Transverse colon (tissue), 4 donors: ENCODE measurements at regions not wholly inside any gene's neighbourhood (a gene's known extent, or its start where the extent isn't known, plus 50 kb on each side); places are given as distances from the start of the nearest gene placed in this dataset.

Experiments used
- DNase-seq: peaks from one replicate; pipeline ENCODE4 v3.0.0-alpha.2; 2019
- H3K27ac ChIP-seq, 4 donors: fragments of 200-600 bp; sonication (generic); 2 replicates each; pipeline ENCODE4 v1.5.1; 2016 to 2018; ENCODE audit warnings: inconsistent platforms in 4 of 4
- H3K27me3 ChIP-seq: fragments of 200-600 bp; sonication (generic); 2 replicates; pipeline ENCODE4 v1.5.1; 2017; ENCODE audit warnings: inconsistent platforms
- H3K36me3 ChIP-seq, 4 donors: fragments of 200-600 bp; sonication (generic); 2 replicates each; pipeline ENCODE4 v1.5.1; 2017 to 2019; ENCODE audit warnings: inconsistent platforms in 4 of 4
- H3K4me1 ChIP-seq, 4 donors: fragments of 200-600 bp; sonication (generic); 2 replicates each; pipeline ENCODE4 v1.5.1; 2017 to 2020; ENCODE audit warnings: inconsistent platforms in 4 of 4
- H3K4me3 ChIP-seq, 4 donors: fragments of 200-600 bp; sonication (generic); 1 replicate in 1 of 4; 2 replicates in 3 of 4; pipeline versions ENCODE4 v1.5.1 to v1.6.1; 2017 to 2019; ENCODE audit warnings: inconsistent platforms in 4 of 4
- H3K9me3 ChIP-seq, 2 donors: fragments of 200-600 bp; sonication (generic); 2 replicates each; pipeline ENCODE4 v1.5.1; 2017 to 2019; ENCODE audit warnings: inconsistent platforms in 2 of 2
- CTCF ChIP-seq, 5 experiments: fragments of 200-600 bp in 3 of 5; fragments of 450-650 bp in 2 of 5; sonication (generic) in 3 of 5; IDR thresholded peaks; 1 replicate in 2 of 5; 2 replicates in 3 of 5; pipeline ENCODE4 v1.5.1; 2016 to 2017; ENCODE audit warnings: antibody characterized with exemption in 5 of 5, inconsistent platforms in 3 of 5, mild to moderate bottlenecking in 2 of 5, moderate library complexity in 1 of 5
- EP300 ChIP-seq: sonication (generic); formaldehyde crosslinking; IDR thresholded peaks from one replicate; pipeline ENCODE4 v1.6.1; 2017; ENCODE audit warnings: antibody characterized with exemption, low read depth
- POLR2A ChIP-seq: fragments of 450-650 bp; IDR thresholded peaks from one replicate; pipeline ENCODE4 v1.6.1; 2016; ENCODE audit warnings: antibody characterized with exemption, mild to moderate bottlenecking, moderate library complexity
- POLR2AphosphoS5 ChIP-seq, 3 donors: sonication (generic); formaldehyde crosslinking; IDR thresholded peaks; one replicate each; pipeline ENCODE4 v1.6.1; 2016; ENCODE audit warnings: antibody characterized with exemption in 3 of 3
- WGBS, 2 donors: methylation state at CpG; one replicate each; pipeline ENCODE4 v1.1.5; 2018; ENCODE audit warnings: low coverage in 1 of 2; 5-methylcytosine and 5-hydroxymethylcytosine counted together
- in situ Hi-C, 4 donors: fragments of 200-750 bp; cut with MboI; loops; one replicate each; pipeline versions ENCODE4 v1.15.0 to v1.15.1; 2017; ENCODE audit warnings: low sequenced_read_pairs in 3 of 4, low pct_ligation_motif_present in 1 of 4, low pct_unique_long_range_greater_than_20kb in 1 of 4
- intact Hi-C: fragments of 100-400 bp; cut with DNase I; formaldehyde crosslinking; loops from one replicate; pipeline ENCODE4 v1.15.1; 2023; ENCODE audit warnings: low total_unique reads

DNA sequence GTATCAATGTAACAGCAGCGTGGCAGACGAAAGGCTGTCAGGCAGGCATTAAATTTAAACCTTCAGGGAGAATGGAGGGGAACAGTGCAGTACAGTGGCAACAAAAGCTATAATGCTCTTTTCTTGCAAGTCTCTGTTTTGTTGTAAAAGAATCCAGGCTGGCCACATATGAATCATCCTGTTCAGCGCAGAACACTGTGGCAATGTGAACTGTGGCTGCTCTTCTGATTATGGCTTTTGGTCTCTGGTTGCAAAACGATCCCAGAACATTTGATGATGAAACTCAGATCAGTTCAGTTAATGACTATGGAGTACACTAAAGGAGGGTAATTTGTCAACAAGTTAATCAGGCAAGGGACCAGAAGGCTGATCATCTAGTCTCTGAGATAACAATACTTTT lies 219.7 kb upstream of the SGO1 start:
- no peaks in the 10 kb centered on the region for H3K9me3 ChIP-seq
- no peak overlapping the region for H3K27ac ChIP-seq
- H3K36me3 ChIP-seq = no peaks in the 10 kb centered on the region
- TF ChIP-seq CTCF (IDR thresholded peaks at IDR 0.05) (no peak), POLR2A (no peak), EP300 (no peak), POLR2AphosphoS5 (IDR thresholded peaks at IDR 0.05) (no peak)
- in situ Hi-C loops (no loop called here), intact Hi-C loops (no loop called here)
- no peak overlapping the region for H3K4me3 ChIP-seq
- no peaks in the 10 kb centered on the region for H3K4me1 ChIP-seq
- WGBS, 2 donors = 64 to 69% methylated on average over 3 to 4 of the region's 4 CpGs
- no peak for DNase-seq
- H3K27me3 ChIP-seq = no peaks in the 10 kb centered on the region

- no peak for DNase-seq
Measured at GRCh38 chr3:20405231-20405630, 219.2 kb upstream of the SGO1 start.

GRCh38 chr3:20404741-20405100 lies 218.7 kb upstream of the SGO1 start:
- in situ Hi-C loops (no loop called here), intact Hi-C loops (no loop called here)
- DNase-seq = no peak
- Histone ChIP-seq H3K36me3 (no peaks in the 10 kb centered on the region), H3K9me3 (no peaks in the 10 kb centered on the region), H3K27me3 (no peaks in the 10 kb centered on the region), H3K27ac (no peak overlapping the region), H3K4me3 (no peak overlapping the region), H3K4me1 (no peaks in the 10 kb centered on the region)
- TF ChIP-seq POLR2AphosphoS5 (IDR thresholded peaks at IDR 0.05) (no peak), POLR2A (no peak), EP300 (no peak), CTCF (IDR thresholded peaks at IDR 0.05) (no peak)

More at GRCh38 chr3:20405231-20405630, 219.2 kb upstream of the SGO1 start:
- intact Hi-C loops = no loop called here
- H3K27ac ChIP-seq = no peak overlapping the region
- no peaks in the 10 kb centered on the region for H3K36me3 ChIP-seq
- H3K9me3 ChIP-seq = no peaks in the 10 kb centered on the region
- in situ Hi-C loops = no loop called here
- TF ChIP-seq POLR2A (no peak), CTCF (IDR thresholded peaks at IDR 0.05) (no peak)
- no peak overlapping the region for H3K4me3 ChIP-seq
- 49 to 66% methylated on average over 3 of the region's 3 CpGs for WGBS, 2 donors
- H3K27me3 ChIP-seq = no peaks in the 10 kb centered on the region
- H3K4me1 ChIP-seq = no peaks in the 10 kb centered on the region

- in situ Hi-C loops (no loop called here), intact Hi-C loops (no loop called here)
- Histone ChIP-seq H3K36me3 (no peaks in the 10 kb centered on the region), H3K4me3 (no peak overlapping the region), H3K27me3 (no peaks in the 10 kb centered on the region), H3K9me3 (no peaks in the 10 kb centered on the region), H3K4me1 (no peaks in the 10 kb centered on the region), H3K27ac (no peak overlapping the region)
- no peak for DNase-seq
- WGBS, 2 donors = 67% methylated on average over 3 of the region's 3 CpGs
- TF ChIP-seq EP300 (no peak), POLR2A (no peak), POLR2AphosphoS5 (IDR thresholded peaks at IDR 0.05) (no peak), CTCF (IDR thresholded peaks at IDR 0.05) (no peak)
Measured at GRCh38 chr3:20403986-20404740, 218.2 kb upstream of the SGO1 start.
